Activated T-helper 17 cell treated with anti-CD3 and anti-CD28 coated beads, Interleukin-2, amount 50 U/mL, for 72 hours (primary cell): ENCODE measurements at regions not wholly inside any gene's neighbourhood (a gene's known extent, or its start where the extent isn't known, plus 50 kb on each side); places are given as distances from the start of the nearest gene placed in this dataset.
"Not testable (repeated sequence)": the region's sequence is repeated elsewhere in the genome, so short reads cannot be mapped to it uniquely, and the experiment has no call there.

Experiments
- ATAC-seq: fragments of 150-1000 bp; cut with Tn5 transposase; replicated peaks from 2 replicates; pipeline ENCODE4 v1.10.0; 2021; ENCODE audit warnings: mild to moderate bottlenecking, moderate library complexity
- H3K27ac Mint-ChIP-seq: one replicate; pipeline ENCODE4 v1.8.0; 2022; ENCODE audit warnings: mixed read lengths
- H3K27me3 Mint-ChIP-seq: one replicate; pipeline ENCODE4 v1.8.0; 2022; ENCODE audit warnings: mixed read lengths
- H3K36me3 Mint-ChIP-seq: one replicate; pipeline ENCODE4 v1.8.0; 2022; ENCODE audit warnings: low read depth, mild to moderate bottlenecking, mixed read lengths
- H3K4me1 Mint-ChIP-seq: one replicate; pipeline ENCODE4 v1.8.0; 2022; ENCODE audit warnings: mixed read lengths
- H3K4me3 Mint-ChIP-seq: one replicate; pipeline ENCODE4 v1.8.0; 2022; ENCODE audit warnings: mild to moderate bottlenecking, mixed read lengths
- H3K9me3 Mint-ChIP-seq: one replicate; pipeline ENCODE4 v1.8.0; 2022; ENCODE audit warnings: mixed read lengths

GRCh38 chr10:81403451-81403850 is 471.5 kb upstream of the NRG3 start:
- Mint-ChIP-seq H3K27ac (no peak overlapping the region), H3K9me3 (peaks cover 6% of the 10 kb centered on the region), H3K27me3 (no peaks in the 10 kb centered on the region), H3K4me1 (no peaks in the 10 kb centered on the region), H3K4me3 (no peak overlapping the region), H3K36me3 (no peaks in the 10 kb centered on the region)
- no peak for ATAC-seq

DNA sequence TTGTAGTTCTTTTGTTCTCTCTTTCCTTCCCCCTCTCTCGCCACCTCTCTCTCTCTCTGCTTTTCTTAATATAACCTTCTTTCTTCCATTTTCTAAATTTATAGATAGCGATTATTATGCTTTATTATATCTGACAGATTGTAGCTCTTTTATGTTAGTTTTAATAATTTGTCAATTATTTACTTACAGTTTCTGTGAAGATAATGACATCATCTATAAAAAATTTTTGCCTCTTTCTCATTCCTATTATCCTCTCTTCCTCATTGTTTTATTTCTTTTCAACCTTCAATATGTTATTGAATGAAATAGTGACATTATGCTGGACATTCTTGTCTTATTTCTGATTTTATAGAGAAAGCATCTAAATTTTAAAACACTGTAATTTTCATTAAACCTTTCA is 469.6 kb upstream of the NRG3 start:
- Mint-ChIP-seq H3K27ac (no peak overlapping the region), H3K4me3 (no peak overlapping the region), H3K9me3 (peaks cover 6% of the 10 kb centered on the region), H3K4me1 (no peaks in the 10 kb centered on the region), H3K36me3 (no peaks in the 10 kb centered on the region), H3K27me3 (no peaks in the 10 kb centered on the region)
- no peak for ATAC-seq

GRCh38 chr10:81414038-81414437 is 461.0 kb upstream of the NRG3 start:
- no peak overlapping the region for H3K4me3 Mint-ChIP-seq
- H3K9me3 Mint-ChIP-seq = peaks cover 8% of the 10 kb centered on the region
- no peaks in the 10 kb centered on the region for H3K36me3 Mint-ChIP-seq
- no peak for ATAC-seq
- H3K27ac Mint-ChIP-seq = no peak overlapping the region
- H3K27me3 Mint-ChIP-seq = no peaks in the 10 kb centered on the region
- no peaks in the 10 kb centered on the region for H3K4me1 Mint-ChIP-seq

DNA sequence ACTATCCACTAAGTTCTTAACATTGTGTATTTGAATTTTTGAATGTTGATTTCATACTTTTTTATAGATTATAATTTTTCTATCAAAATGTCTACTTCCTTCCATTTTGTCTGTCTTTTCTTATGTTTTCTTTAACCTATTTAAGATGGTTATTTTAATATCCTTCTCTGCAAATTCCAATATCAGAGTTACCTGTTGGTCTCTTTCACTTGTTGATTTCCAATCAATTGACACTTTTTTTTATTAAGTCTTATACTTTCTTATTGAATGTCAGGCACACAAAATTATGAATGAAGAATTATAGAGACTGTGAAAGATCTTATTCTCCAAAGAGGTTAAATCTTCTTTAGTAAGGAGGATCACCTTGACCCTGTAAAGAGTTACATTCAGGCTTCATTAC is 448.3 kb upstream of the NRG3 start:
- ATAC-seq = no peak
- H3K27ac Mint-ChIP-seq = no peak overlapping the region
- no peaks in the 10 kb centered on the region for H3K36me3 Mint-ChIP-seq
- no peak overlapping the region for H3K4me3 Mint-ChIP-seq
- H3K4me1 Mint-ChIP-seq = no peaks in the 10 kb centered on the region
- H3K27me3 Mint-ChIP-seq = no peaks in the 10 kb centered on the region
- H3K9me3 Mint-ChIP-seq = peaks cover 18% of the 10 kb centered on the region

GRCh38 chr10:81428456-81429134 is 446.4 kb upstream of the NRG3 start:
- no peak for ATAC-seq
- Mint-ChIP-seq H3K36me3 (no peaks in the 10 kb centered on the region), H3K4me3 (no peak overlapping the region), H3K4me1 (no peaks in the 10 kb centered on the region), H3K27ac (no peak overlapping the region), H3K27me3 (no peaks in the 10 kb centered on the region), H3K9me3 (peaks cover 14% of the 10 kb centered on the region)

DNA sequence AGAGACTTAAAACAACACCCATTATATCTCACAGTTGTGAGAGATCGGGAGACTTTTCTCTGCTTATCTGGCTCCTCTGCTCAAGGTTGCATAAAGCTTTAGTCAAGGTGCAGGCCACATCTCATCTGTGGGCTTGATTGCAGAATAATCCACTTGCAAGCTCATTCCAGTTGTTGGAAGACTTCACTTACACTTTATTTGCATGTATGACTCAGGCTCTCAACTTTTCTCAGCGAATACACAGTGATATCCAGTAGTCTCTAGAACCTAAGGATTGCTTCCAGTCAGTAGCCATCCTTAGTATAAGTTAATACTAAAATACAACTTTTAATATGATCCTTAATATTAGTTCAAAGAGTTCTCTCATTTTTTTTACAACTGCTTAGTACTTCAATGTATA is 435.5 kb upstream of the NRG3 start:
- no peak for ATAC-seq
- Mint-ChIP-seq H3K36me3 (no peaks in the 10 kb centered on the region), H3K9me3 (peaks cover 3% of the 10 kb centered on the region), H3K4me1 (no peaks in the 10 kb centered on the region), H3K4me3 (no peak overlapping the region), H3K27me3 (no peaks in the 10 kb centered on the region), H3K27ac (no peak overlapping the region)

DNA sequence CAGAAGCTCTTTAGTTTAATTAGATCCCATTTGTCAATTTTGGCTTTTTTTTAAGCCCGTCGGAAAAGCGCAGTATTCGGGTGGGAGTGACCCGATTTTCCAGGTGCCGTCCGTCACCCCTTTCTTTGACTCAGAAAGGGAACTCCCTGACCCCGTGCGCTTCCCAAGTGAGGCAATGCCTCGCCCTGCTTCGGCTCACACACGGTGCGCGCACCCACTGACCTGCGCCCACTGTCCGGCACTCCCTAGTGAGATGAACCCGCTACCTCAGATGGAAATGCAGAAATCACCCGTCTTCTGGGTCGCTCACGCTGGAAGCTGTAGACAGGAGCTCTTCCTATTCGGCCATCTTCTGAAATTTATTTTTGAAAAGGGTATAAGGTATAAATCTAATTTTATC is 433.4 kb upstream of the NRG3 start:
- not testable (repeated sequence) for H3K4me1 Mint-ChIP-seq, H3K27me3 Mint-ChIP-seq, ATAC-seq, H3K27ac Mint-ChIP-seq, H3K36me3 Mint-ChIP-seq, H3K4me3 Mint-ChIP-seq, H3K9me3 Mint-ChIP-seq

DNA sequence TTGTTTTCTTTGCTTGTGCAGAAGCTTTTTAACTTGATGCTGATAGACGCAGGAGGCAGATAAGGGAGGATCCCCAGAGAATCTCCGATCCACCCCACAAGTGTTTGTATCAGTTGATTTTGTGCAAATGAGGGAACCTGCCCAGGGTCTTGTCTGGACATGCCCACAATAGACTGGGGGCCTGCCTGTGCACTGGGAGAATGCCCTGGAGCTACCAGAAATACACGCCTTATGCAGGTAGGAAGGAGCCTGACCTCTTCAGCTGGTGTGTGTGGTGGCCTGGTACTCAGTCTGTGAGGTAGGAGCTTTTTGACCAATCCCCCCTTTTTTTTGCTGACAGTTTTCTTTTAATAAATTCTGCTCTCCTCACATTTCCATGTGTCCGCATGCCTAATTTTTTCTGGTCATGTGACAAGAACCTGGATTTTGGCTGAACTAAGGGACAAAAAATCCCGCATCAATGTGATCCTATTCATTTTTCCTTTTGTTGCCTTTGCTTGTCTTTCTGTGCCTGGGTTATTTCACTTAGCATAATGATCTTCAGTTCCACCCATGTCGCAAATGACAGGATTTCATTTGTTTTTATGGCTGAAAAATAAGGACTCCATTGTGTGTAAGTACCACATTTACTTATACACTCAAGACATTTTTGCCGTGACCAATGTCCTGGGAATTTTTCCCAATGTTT is 430.6 kb upstream of the NRG3 start:
- no peaks in the 10 kb centered on the region for H3K27me3 Mint-ChIP-seq
- H3K4me3 Mint-ChIP-seq = no peak overlapping the region
- no peaks in the 10 kb centered on the region for H3K4me1 Mint-ChIP-seq
- no peak for ATAC-seq
- no peaks in the 10 kb centered on the region for H3K36me3 Mint-ChIP-seq
- no peak overlapping the region for H3K27ac Mint-ChIP-seq
- peaks cover 3% of the 10 kb centered on the region for H3K9me3 Mint-ChIP-seq

DNA sequence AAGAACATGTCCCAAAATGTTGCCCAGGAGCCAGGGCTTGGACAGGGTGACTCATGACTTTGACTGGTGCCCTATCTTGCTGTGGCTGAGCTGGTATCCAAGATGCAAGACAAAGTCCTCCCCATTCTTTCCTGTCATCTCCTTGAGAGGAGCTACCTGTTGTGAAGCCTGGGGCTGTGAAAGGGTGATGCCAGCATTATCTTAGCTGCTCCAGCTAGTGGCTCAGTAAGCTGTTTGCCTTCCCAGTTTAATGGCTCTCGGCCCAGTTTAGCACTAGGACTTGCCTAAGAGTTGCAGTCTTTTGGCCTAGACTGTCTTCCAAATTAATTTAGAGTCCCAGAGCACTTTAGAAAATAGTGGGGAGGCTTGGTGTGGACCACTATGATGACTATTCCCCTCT is 424.3 kb upstream of the NRG3 start:
- Mint-ChIP-seq H3K27ac (no peak overlapping the region), H3K36me3 (no peaks in the 10 kb centered on the region), H3K4me3 (no peak overlapping the region), H3K9me3 (no peaks in the 10 kb centered on the region), H3K4me1 (no peaks in the 10 kb centered on the region), H3K27me3 (no peaks in the 10 kb centered on the region)
- ATAC-seq = no peak

GRCh38 chr10:81472927-81473470 is 402.0 kb upstream of the NRG3 start:
- H3K27me3 Mint-ChIP-seq = no peaks in the 10 kb centered on the region

DNA sequence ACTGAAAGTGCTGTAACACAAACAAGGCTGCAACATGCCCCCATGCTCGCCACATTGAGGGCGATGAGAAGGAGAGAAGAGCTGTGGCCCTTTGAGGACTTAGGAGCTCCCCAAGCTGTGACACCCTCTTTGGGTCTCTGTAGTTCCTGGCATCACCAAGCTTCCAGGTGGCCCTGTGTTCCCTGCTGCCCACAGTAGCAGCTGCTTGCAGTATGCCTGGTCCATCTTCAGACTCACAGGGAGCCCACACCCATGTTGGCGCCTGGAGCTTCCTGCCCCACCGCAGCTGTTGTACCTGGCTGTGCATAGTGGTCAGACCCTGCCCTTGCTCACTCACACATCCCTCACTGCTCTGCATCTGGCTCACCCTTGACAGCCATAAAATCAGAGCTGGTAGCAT is 401.2 kb upstream of the NRG3 start:
- Mint-ChIP-seq H3K4me1 (no peaks in the 10 kb centered on the region), H3K4me3 (no peak overlapping the region), H3K27me3 (no peaks in the 10 kb centered on the region), H3K9me3 (peaks cover 4% of the 10 kb centered on the region), H3K36me3 (no peaks in the 10 kb centered on the region), H3K27ac (no peak overlapping the region)
- ATAC-seq = no peak

More at GRCh38 chr10:81472927-81473470, 402.0 kb upstream of the NRG3 start:
- no peaks in the 10 kb centered on the region for H3K4me1 Mint-ChIP-seq
- ATAC-seq = no peak
- H3K27ac Mint-ChIP-seq = no peak overlapping the region
- H3K36me3 Mint-ChIP-seq = no peaks in the 10 kb centered on the region
- H3K4me3 Mint-ChIP-seq = no peak overlapping the region
- peaks cover 9% of the 10 kb centered on the region for H3K9me3 Mint-ChIP-seq

- ATAC-seq = no peak
- H3K27me3 Mint-ChIP-seq = no peaks in the 10 kb centered on the region
- no peaks in the 10 kb centered on the region for H3K36me3 Mint-ChIP-seq
- no peak overlapping the region for H3K4me3 Mint-ChIP-seq
- H3K9me3 Mint-ChIP-seq = peaks cover 4% of the 10 kb centered on the region
- H3K4me1 Mint-ChIP-seq = no peaks in the 10 kb centered on the region
- no peak overlapping the region for H3K27ac Mint-ChIP-seq
These were observed 395.7 kb upstream of the NRG3 start for GRCh38 chr10:81479316-81479715.

- H3K36me3 Mint-ChIP-seq = no peaks in the 10 kb centered on the region
- no peaks in the 10 kb centered on the region for H3K4me1 Mint-ChIP-seq
- no peak overlapping the region for H3K27ac Mint-ChIP-seq
- H3K27me3 Mint-ChIP-seq = no peaks in the 10 kb centered on the region
- H3K9me3 Mint-ChIP-seq = peaks cover 16% of the 10 kb centered on the region
- no peak for ATAC-seq
- H3K4me3 Mint-ChIP-seq = no peak overlapping the region
These were observed 378.4 kb upstream of the NRG3 start for GRCh38 chr10:81496626-81497025.

- Mint-ChIP-seq H3K4me3 (no peak overlapping the region), H3K27me3 (no peaks in the 10 kb centered on the region), H3K27ac (no peak overlapping the region), H3K9me3 (peaks cover 16% of the 10 kb centered on the region), H3K4me1 (no peaks in the 10 kb centered on the region), H3K36me3 (no peaks in the 10 kb centered on the region)
- ATAC-seq = no peak
These were observed 376.9 kb upstream of the NRG3 start for GRCh38 chr10:81498011-81498551.

GRCh38 chr10:81502677-81503359 is 372.2 kb upstream of the NRG3 start:
- Mint-ChIP-seq H3K4me3 (no peak overlapping the region), H3K27ac (no peak overlapping the region), H3K36me3 (no peaks in the 10 kb centered on the region), H3K9me3 (peaks cover 7% of the 10 kb centered on the region), H3K27me3 (no peaks in the 10 kb centered on the region), H3K4me1 (no peaks in the 10 kb centered on the region)
- ATAC-seq = no peak
